DOHH2 (cell line): ENCODE measurements at regions not wholly inside any gene's neighbourhood (a gene's known extent, or its start where the extent isn't known, plus 50 kb on each side); places are given as distances from the start of the nearest gene placed in this dataset.

ENCODE experiments used
- H3F3A ChIP-seq: fragments of 200-600 bp; sonication (generic), shearing (Covaris generic); 2 replicates; pipeline ENCODE4 v1.6.0; 2016; ENCODE audit warnings: antibody characterized with exemption, mild to moderate bottlenecking; ENCODE audit not compliant: control insufficient read depth, insufficient read depth
- H3K27ac ChIP-seq: fragments of 200-600 bp; sonication (generic); 2 replicates; pipeline ENCODE4 v1.5.1; 2014; ENCODE audit warnings: low read depth, mild to moderate bottlenecking, low read length, moderate library complexity
- H3K27me3 ChIP-seq: fragments of 200-600 bp; sonication (generic); 2 replicates; pipeline ENCODE4 v1.6.1; 2014; ENCODE audit warnings: mild to moderate bottlenecking, low read length, mixed read lengths; ENCODE audit not compliant: control insufficient read depth
- H3K36me3 ChIP-seq: fragments of 200-600 bp; sonication (generic); 2 replicates; pipeline ENCODE4 v1.6.1; 2014; ENCODE audit warnings: mild to moderate bottlenecking, low read length, moderate library complexity, mixed read lengths; ENCODE audit not compliant: control insufficient read depth
- H3K4me1 ChIP-seq: fragments of 200-600 bp; sonication (generic); 2 replicates; pipeline ENCODE4 v1.6.1; 2014; ENCODE audit warnings: mild to moderate bottlenecking, low read length, mixed read lengths; ENCODE audit not compliant: control insufficient read depth
- H3K4me2 ChIP-seq: fragments of 200-600 bp; sonication (generic); 2 replicates; pipeline ENCODE4 v1.6.0; 2014; ENCODE audit warnings: mild to moderate bottlenecking, low read length, moderate library complexity
- H3K4me3 ChIP-seq: fragments of 200-600 bp; sonication (generic); 2 replicates; pipeline ENCODE4 v1.5.1; 2014; ENCODE audit warnings: mild to moderate bottlenecking, low read length, mixed read lengths
- H3K79me2 ChIP-seq: fragments of 200-600 bp; sonication (generic); 2 replicates; pipeline ENCODE4 v1.6.1; 2014; ENCODE audit warnings: mild to moderate bottlenecking, low read length, mixed read lengths; ENCODE audit not compliant: control insufficient read depth
- H3K9me2 ChIP-seq: fragments of 200-600 bp; sonication (generic); replicated peaks from 2 replicates; pipeline ENCODE4 v1.6.1; 2014; ENCODE audit warnings: mild to moderate bottlenecking, low read length, mixed read lengths; ENCODE audit not compliant: control insufficient read depth
- H3K9me3 ChIP-seq: fragments of 200-600 bp; sonication (generic); 2 replicates; pipeline ENCODE4 v1.6.1; 2014; ENCODE audit warnings: antibody characterized with exemption, low read length, mixed read lengths; ENCODE audit not compliant: control insufficient read depth, insufficient read depth
- H4K20me1 ChIP-seq: fragments of 200-600 bp; sonication (generic); 2 replicates; pipeline ENCODE4 v1.6.0; 2014; ENCODE audit warnings: low read depth, mild to moderate bottlenecking, antibody characterized with exemption, low read length, moderate library complexity; ENCODE audit not compliant: control insufficient read depth, insufficient read depth
- EZH2phosphoT487 ChIP-seq: fragments of 200-600 bp; sonication (generic); IDR thresholded peaks from 2 replicates; pipeline ENCODE4 v1.6.1; 2017; ENCODE audit warnings: borderline replicate concordance, mild to moderate bottlenecking, antibody characterized with exemption, low read length, moderate library complexity, mixed read lengths
- TF ChIP-seq, protein P1 (sequence below): fragments of 200-600 bp; sonication (generic); IDR thresholded peaks from one replicate; pipeline ENCODE4 v1.5.1; 2014; ENCODE audit warnings: antibody characterized with exemption, mild to moderate bottlenecking, low read depth, low read length; ENCODE audit not compliant: poor library complexity, severe bottlenecking

DNA sequence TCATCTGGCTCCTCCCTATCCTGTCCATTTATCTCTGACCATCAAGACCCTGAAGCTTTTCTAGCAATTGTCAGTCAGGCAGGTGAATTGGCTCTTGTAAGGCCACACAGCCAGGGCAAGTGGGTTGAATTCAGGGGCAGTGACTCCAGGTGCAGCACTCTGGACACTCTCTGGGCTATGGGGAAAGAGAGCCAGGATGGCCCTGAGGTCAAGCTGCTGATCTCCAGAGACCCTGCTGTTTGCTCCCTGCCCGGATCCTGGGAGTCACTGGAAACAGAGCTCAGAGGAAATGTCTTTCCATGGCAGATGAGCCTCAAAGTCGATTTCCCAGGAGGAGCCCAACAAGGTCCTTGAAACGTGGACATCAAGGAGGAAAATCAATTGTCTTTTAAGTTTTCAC is 184.4 kb downstream of the C1orf94 start:
- Histone ChIP-seq H3K4me2 (no peak overlapping the region), H3K9me3 (no peaks in the 10 kb centered on the region), H3K36me3 (no peaks in the 10 kb centered on the region), H3K27ac (no peak overlapping the region), H3K79me2 (no peaks in the 10 kb centered on the region), H4K20me1 (no peaks in the 10 kb centered on the region), H3K4me1 (no peaks in the 10 kb centered on the region), H3K27me3 (no peaks in the 10 kb centered on the region), H3K4me3 (no peak overlapping the region), H3F3A (no peaks in the 10 kb centered on the region), H3K9me2 (no peaks in the 10 kb centered on the region)
- no peak for TF ChIP-seq EZH2phosphoT487
- TF ChIP-seq, protein P1, sequence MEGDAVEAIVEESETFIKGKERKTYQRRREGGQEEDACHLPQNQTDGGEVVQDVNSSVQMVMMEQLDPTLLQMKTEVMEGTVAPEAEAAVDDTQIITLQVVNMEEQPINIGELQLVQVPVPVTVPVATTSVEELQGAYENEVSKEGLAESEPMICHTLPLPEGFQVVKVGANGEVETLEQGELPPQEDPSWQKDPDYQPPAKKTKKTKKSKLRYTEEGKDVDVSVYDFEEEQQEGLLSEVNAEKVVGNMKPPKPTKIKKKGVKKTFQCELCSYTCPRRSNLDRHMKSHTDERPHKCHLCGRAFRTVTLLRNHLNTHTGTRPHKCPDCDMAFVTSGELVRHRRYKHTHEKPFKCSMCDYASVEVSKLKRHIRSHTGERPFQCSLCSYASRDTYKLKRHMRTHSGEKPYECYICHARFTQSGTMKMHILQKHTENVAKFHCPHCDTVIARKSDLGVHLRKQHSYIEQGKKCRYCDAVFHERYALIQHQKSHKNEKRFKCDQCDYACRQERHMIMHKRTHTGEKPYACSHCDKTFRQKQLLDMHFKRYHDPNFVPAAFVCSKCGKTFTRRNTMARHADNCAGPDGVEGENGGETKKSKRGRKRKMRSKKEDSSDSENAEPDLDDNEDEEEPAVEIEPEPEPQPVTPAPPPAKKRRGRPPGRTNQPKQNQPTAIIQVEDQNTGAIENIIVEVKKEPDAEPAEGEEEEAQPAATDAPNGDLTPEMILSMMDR = no peak

DNA sequence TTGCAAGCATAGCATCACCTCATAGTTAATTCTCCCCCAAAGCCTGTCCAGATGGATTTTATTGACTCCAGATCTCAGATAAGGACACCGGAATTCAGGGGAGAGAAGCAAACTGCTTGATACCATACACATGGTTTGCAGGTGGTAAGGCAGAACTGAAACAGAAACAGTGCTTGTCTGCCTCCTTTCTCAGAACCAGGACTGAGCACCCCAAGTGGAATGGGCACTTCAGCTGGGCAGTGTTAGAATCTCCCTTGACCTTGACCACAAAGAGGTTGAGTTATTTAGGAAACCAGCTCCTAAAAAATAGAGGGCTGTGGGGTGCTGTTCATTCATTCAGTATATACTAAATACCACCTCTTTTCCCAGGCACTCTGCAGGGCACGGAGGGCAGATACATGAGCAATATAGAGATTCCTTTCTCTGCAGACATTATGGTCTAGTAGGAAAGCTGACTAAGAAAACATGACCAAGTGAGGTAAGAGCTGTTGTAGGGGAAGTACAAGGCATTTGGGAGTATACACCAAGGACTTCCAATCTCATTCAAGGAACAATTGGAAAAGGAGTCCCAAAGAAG is 185.2 kb downstream of the C1orf94 start:
- no peak overlapping the region for H3K27ac ChIP-seq
- H3K9me3 ChIP-seq = no peaks in the 10 kb centered on the region
- H3K27me3 ChIP-seq = no peaks in the 10 kb centered on the region
- H3K9me2 ChIP-seq = no peaks in the 10 kb centered on the region
- H3K36me3 ChIP-seq = no peaks in the 10 kb centered on the region
- no peaks in the 10 kb centered on the region for H4K20me1 ChIP-seq
- no peaks in the 10 kb centered on the region for H3K4me1 ChIP-seq
- no peak overlapping the region for H3K4me3 ChIP-seq
- no peak overlapping the region for H3K4me2 ChIP-seq
- TF ChIP-seq, protein P1 = no peak
- TF ChIP-seq EZH2phosphoT487 = no peak
- H3K79me2 ChIP-seq = no peaks in the 10 kb centered on the region
- H3F3A ChIP-seq = no peaks in the 10 kb centered on the region

DNA sequence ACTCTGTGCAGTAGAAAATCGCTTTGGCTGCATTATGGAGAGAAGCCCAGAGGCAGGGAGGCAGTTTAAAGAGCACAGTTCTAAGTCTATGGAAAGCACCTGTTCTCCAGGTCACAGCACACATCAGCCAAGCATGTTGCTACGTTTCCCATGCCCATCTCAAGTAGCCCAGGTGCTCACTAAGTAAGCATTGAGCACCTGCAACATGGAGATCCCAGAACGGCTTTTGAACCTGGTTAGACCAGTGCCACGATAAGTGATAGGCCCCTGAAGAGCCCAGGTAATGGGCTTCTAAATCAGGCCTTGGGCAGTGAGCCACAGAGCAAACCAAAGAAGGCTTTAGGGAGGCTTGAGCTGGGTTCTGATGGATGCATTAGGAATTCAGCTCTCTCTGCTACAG is 186.2 kb downstream of the C1orf94 start:
- Histone ChIP-seq H3K4me1 (no peaks in the 10 kb centered on the region), H4K20me1 (no peaks in the 10 kb centered on the region), H3K4me2 (no peak overlapping the region), H3K27ac (no peak overlapping the region), H3K9me3 (no peaks in the 10 kb centered on the region), H3F3A (no peaks in the 10 kb centered on the region), H3K27me3 (no peaks in the 10 kb centered on the region; the same call in 1 of the 2 replicates), H3K9me2 (no peaks in the 10 kb centered on the region), H3K36me3 (no peaks in the 10 kb centered on the region), H3K79me2 (no peaks in the 10 kb centered on the region), H3K4me3 (no peak overlapping the region)
- no peak for TF ChIP-seq EZH2phosphoT487
- TF ChIP-seq, protein P1 = no peak
